H1 (cell line): ENCODE measurements at regions not wholly inside any gene's neighbourhood (a gene's known extent, or its start where the extent isn't known, plus 50 kb on each side); places are given as distances from the start of the nearest gene placed in this dataset.

Experiments
- CHD7 ChIP-seq: fragments of 300-600 bp; sonication (generic); IDR thresholded peaks from 2 replicates; pipeline ENCODE4 v1.7.1; 2012; ENCODE audit warnings: low read length, moderate library complexity, mild to moderate bottlenecking, inconsistent platforms; ENCODE audit not compliant: insufficient replicate concordance
- SP1 ChIP-seq: IDR thresholded peaks from 2 replicates; pipeline ENCODE4 v1.6.1; 2011; ENCODE audit warnings: low read depth, low read length
- SUZ12 ChIP-seq: fragments of 200-600 bp; sonication (generic); IDR thresholded peaks from 2 replicates; pipeline ENCODE4 v1.6.1; 2012; ENCODE audit warnings: mild to moderate bottlenecking, inconsistent platforms, low read length, moderate library complexity, mixed read lengths

- no peak for TF ChIP-seq CHD7
- TF ChIP-seq SUZ12 = no peak
- no peak for TF ChIP-seq SP1
Measured at GRCh38 chr5:121018004-121018403, 553.9 kb downstream of the PRR16 start (continued).
